H9 (cell line): ENCODE measurements at regions not wholly inside any gene's neighbourhood (a gene's known extent, or its start where the extent isn't known, plus 50 kb on each side); places are given as distances from the start of the nearest gene placed in this dataset.

Source experiments
- DNase-seq: peaks from one replicate; pipeline ENCODE4 v3.0.0-alpha.2; 2017
- H2AFZ ChIP-seq: one replicate; pipeline ENCODE4 v1.6.1; 2013; ENCODE audit warnings: mild to moderate bottlenecking, low read length, control low read depth, moderate library complexity
- H2AK5ac ChIP-seq: 2 replicates; pipeline ENCODE4 v1.6.1; 2013; ENCODE audit warnings: low read length, control low read depth, mixed read lengths; ENCODE audit not compliant: insufficient read length
- H2BK120ac ChIP-seq: one replicate; pipeline ENCODE4 v1.6.1; 2013; ENCODE audit warnings: low read depth, mild to moderate bottlenecking, low read length, control low read depth, inconsistent platforms; ENCODE audit not compliant: poor library complexity, severe bottlenecking
- H2BK12ac ChIP-seq: 2 replicates; pipeline ENCODE4 v1.6.1; 2013; ENCODE audit warnings: low read length, control low read depth, mixed read lengths, low read depth; ENCODE audit not compliant: insufficient read length
- H2BK15ac ChIP-seq: 2 replicates; pipeline ENCODE4 v1.6.1; 2013; ENCODE audit warnings: low read depth, low read length, control low read depth
- H2BK20ac ChIP-seq: one replicate; pipeline ENCODE4 v1.6.1; 2013; ENCODE audit warnings: low read depth, mild to moderate bottlenecking, low read length, control low read depth, inconsistent platforms; ENCODE audit not compliant: poor library complexity, severe bottlenecking
- H2BK5ac ChIP-seq: 2 replicates; pipeline ENCODE4 v1.6.1; 2013; ENCODE audit warnings: low read length, control low read depth, mixed read lengths; ENCODE audit not compliant: insufficient read length
- H3K14ac ChIP-seq: 2 replicates; pipeline ENCODE4 v1.6.1; 2013; ENCODE audit warnings: low read length, control low read depth; ENCODE audit not compliant: insufficient read depth
- H3K18ac ChIP-seq: 2 replicates; pipeline ENCODE4 v1.6.1; 2013; ENCODE audit warnings: low read depth, mild to moderate bottlenecking, mixed read lengths, low read length, control low read depth; ENCODE audit not compliant: insufficient read length
- H3K23ac ChIP-seq: 2 replicates; pipeline ENCODE4 v1.6.1; 2013; ENCODE audit warnings: low read length, control low read depth, mixed read lengths, low read depth; ENCODE audit not compliant: insufficient read length
- H3K23me2 ChIP-seq: 2 replicates; pipeline ENCODE4 v1.6.1; 2013; ENCODE audit warnings: low read depth, mild to moderate bottlenecking, mixed read lengths, low read length, control low read depth; ENCODE audit not compliant: insufficient read length, poor library complexity, severe bottlenecking
- H3K27ac ChIP-seq: 2 replicates; pipeline ENCODE4 v1.5.1; 2013; ENCODE audit warnings: low read length, control low read depth, mixed read lengths, low read depth; ENCODE audit not compliant: insufficient read length
- H3K27me3 ChIP-seq: 2 replicates; pipeline ENCODE4 v1.6.1; 2013; ENCODE audit warnings: low read length, control low read depth, inconsistent platforms; ENCODE audit not compliant: insufficient read depth
- H3K4ac ChIP-seq: 2 replicates; pipeline ENCODE4 v1.6.1; 2013; ENCODE audit warnings: low read depth, mild to moderate bottlenecking, control low read depth, inconsistent platforms, low read length, moderate library complexity
- H3K4me1 ChIP-seq: 2 replicates; pipeline ENCODE4 v1.6.1; 2013; ENCODE audit warnings: low read length, control low read depth, inconsistent platforms; ENCODE audit not compliant: insufficient read depth
- H3K4me2 ChIP-seq: 2 replicates; pipeline ENCODE4 v1.6.1; 2013; ENCODE audit warnings: low read length, control low read depth, mixed read lengths; ENCODE audit not compliant: insufficient read length, insufficient read depth
- H3K56ac ChIP-seq: 2 replicates; pipeline ENCODE4 v1.6.1; 2013; ENCODE audit warnings: low read depth, mild to moderate bottlenecking, mixed read lengths, low read length, control low read depth; ENCODE audit not compliant: insufficient read length
- H3K79me1 ChIP-seq: 2 replicates; pipeline ENCODE4 v1.6.1; 2013; ENCODE audit warnings: low read depth, mild to moderate bottlenecking, moderate library complexity, low read length, control low read depth, inconsistent platforms; ENCODE audit not compliant: insufficient read depth, poor library complexity, severe bottlenecking
- H3K79me2 ChIP-seq: 2 replicates; pipeline ENCODE4 v1.6.1; 2013; ENCODE audit warnings: low read length, control low read depth, inconsistent platforms; ENCODE audit not compliant: insufficient read depth
- H3K9ac ChIP-seq: 2 replicates; pipeline ENCODE4 v1.6.1; 2013; ENCODE audit warnings: low read length, control low read depth, mixed read lengths; ENCODE audit not compliant: insufficient read length; ENCODE audit errors: extremely low read depth
- H3K9me3 ChIP-seq: one replicate; pipeline ENCODE4 v1.6.1; 2013; ENCODE audit warnings: low read depth, low read length, inconsistent platforms; ENCODE audit not compliant: control insufficient read depth
- H3T11ph ChIP-seq: one replicate; pipeline ENCODE4 v1.6.1; 2013; ENCODE audit warnings: mild to moderate bottlenecking, low read length, control low read depth, inconsistent platforms
- H4K20me1 ChIP-seq: one replicate; pipeline ENCODE4 v1.6.1; 2013; ENCODE audit not compliant: control insufficient read depth, insufficient read length, insufficient read depth
- H4K5ac ChIP-seq: 2 replicates; pipeline ENCODE4 v1.6.1; 2013; ENCODE audit warnings: low read depth, mild to moderate bottlenecking, mixed read lengths, low read length, control low read depth; ENCODE audit not compliant: insufficient read length
- H4K8ac ChIP-seq: replicated peaks from 2 replicates; pipeline ENCODE4 v1.6.1; 2013; ENCODE audit warnings: low read length, control low read depth, mixed read lengths, low read depth; ENCODE audit not compliant: insufficient read length
- H4K91ac ChIP-seq: 2 replicates; pipeline ENCODE4 v1.6.1; 2013; ENCODE audit warnings: low read depth, mild to moderate bottlenecking, moderate library complexity, mixed read lengths, low read length, control low read depth; ENCODE audit not compliant: insufficient read length
- H3K27ac Mint-ChIP-seq, 3 experiments: 2 replicates in 2 of 3; 3 replicates in 1 of 3; pipeline ENCODE4 v1.8.0; 2020 to 2021; ENCODE audit warnings: mixed read lengths in 3 of 3, mild to moderate bottlenecking in 1 of 3, moderate library complexity in 1 of 3
- H3K27me3 Mint-ChIP-seq: 2 replicates; pipeline ENCODE4 v1.8.0; 2021; ENCODE audit warnings: low read depth, mild to moderate bottlenecking, moderate library complexity, mixed read lengths
- H3K36me3 Mint-ChIP-seq, 3 experiments: 2 replicates in 2 of 3; 3 replicates in 1 of 3; pipeline ENCODE4 v1.8.0; 2020 to 2021; ENCODE audit warnings: low read depth in 3 of 3, mixed read lengths in 3 of 3; ENCODE audit not compliant: insufficient read depth in 1 of 3
- H3K4me1 Mint-ChIP-seq, 2 experiments: 2 replicates each; pipeline ENCODE4 v1.8.0; 2020; ENCODE audit warnings: mixed read lengths in 2 of 2
- H3K4me3 Mint-ChIP-seq, 2 experiments: 2 replicates in 1 of 2; 3 replicates in 1 of 2; pipeline ENCODE4 v1.8.0; 2020 to 2021; ENCODE audit warnings: mild to moderate bottlenecking in 2 of 2, mixed read lengths in 2 of 2, moderate library complexity in 1 of 2
- H3K9me3 Mint-ChIP-seq, 2 experiments: 2 replicates in 1 of 2; 3 replicates in 1 of 2; pipeline ENCODE4 v1.8.0; 2020; ENCODE audit warnings: mild to moderate bottlenecking in 2 of 2, mixed read lengths in 2 of 2, moderate library complexity in 1 of 2
- CTCF ChIP-seq: fragments of 200-600 bp; sonication (generic); conservative IDR thresholded peaks from 3 replicates; pipeline ENCODE4 v1.8.0; 2021; ENCODE audit warnings: antibody characterized with exemption, mild to moderate bottlenecking
- WGBS: extraction: QIAGEN DNeasy Blood & Tissue Kit; methylation state at CpG from one replicate; pipeline ENCODE4 v1.1.7; 2013; ENCODE audit warnings: missing lambda C conversion rate, low lambda C conversion rate, mixed read lengths; ENCODE audit not compliant: insufficient read length; ENCODE audit errors: extremely low coverage; 5-methylcytosine and 5-hydroxymethylcytosine counted together

DNA sequence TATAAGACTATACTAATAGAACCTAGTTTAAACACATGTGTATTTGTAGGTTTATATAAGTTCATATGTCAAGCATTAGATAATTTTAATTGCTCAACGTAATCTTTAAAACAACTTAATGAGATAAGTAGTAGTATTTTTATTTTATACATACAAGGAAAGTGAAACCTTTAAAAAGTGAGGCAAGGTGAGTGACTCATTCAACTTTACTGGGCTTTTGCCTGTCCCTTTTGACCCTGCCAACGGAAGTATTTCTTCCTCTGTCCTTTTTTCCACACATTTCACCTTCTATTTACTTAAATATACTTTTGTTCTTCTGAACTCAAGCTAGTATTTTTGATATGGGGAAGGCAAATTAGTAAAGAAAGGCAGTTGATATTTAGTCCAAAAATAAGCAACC lies 78.5 kb downstream of the KBTBD8 start:
- no peak overlapping the region for H2BK5ac ChIP-seq
- no peaks in the 10 kb centered on the region for H3K4me1 ChIP-seq
- Mint-ChIP-seq H3K27me3 (no peaks in the 10 kb centered on the region), H3K27ac (no peak overlapping the region), H3K9me3 (no peaks in the 10 kb centered on the region), H3K36me3 (no peaks in the 10 kb centered on the region), H3K4me1 (peaks cover 10 to 11% of the 10 kb centered on the region in 2 experiments), H3K4me3 (no peak overlapping the region)
- no peak overlapping the region for H3K4ac ChIP-seq
- no peak overlapping the region for H2BK20ac ChIP-seq
- H3K9ac ChIP-seq, result no peak overlapping the region
- no peaks in the 10 kb centered on the region for H3K9me3 ChIP-seq
- H3K14ac ChIP-seq, result no peak overlapping the region
- H4K20me1 ChIP-seq, result no peaks in the 10 kb centered on the region
- H3K79me1 ChIP-seq, result no peaks in the 10 kb centered on the region
- H2AK5ac ChIP-seq, result no peak overlapping the region
- no CpG with 5 or more reads among the region's 2 CpGs for WGBS
- H3K23ac ChIP-seq, result no peak overlapping the region
- no peak for DNase-seq
- no peaks in the 10 kb centered on the region for H3K79me2 ChIP-seq
- H4K8ac ChIP-seq, result no peak overlapping the region
- no peaks in the 10 kb centered on the region for H3K27me3 ChIP-seq
- no peak for TF ChIP-seq CTCF
- no peak overlapping the region for H2BK12ac ChIP-seq
- no peak overlapping the region for H4K91ac ChIP-seq
- H3K4me2 ChIP-seq, result no peak overlapping the region
- no peak overlapping the region for H3K18ac ChIP-seq
- H3T11ph ChIP-seq, result no peak overlapping the region
- no peak overlapping the region for H2BK120ac ChIP-seq
- no peak overlapping the region for H2AFZ ChIP-seq
- H3K27ac ChIP-seq, result no peak overlapping the region
- H2BK15ac ChIP-seq, result no peak overlapping the region
- no peak overlapping the region for H3K56ac ChIP-seq
- H3K23me2 ChIP-seq, result no peaks in the 10 kb centered on the region
- H4K5ac ChIP-seq, result no peak overlapping the region
